Neural cell (in vitro differentiated cells): ENCODE measurements at regions not wholly inside any gene's neighbourhood (a gene's known extent, or its start where the extent isn't known, plus 50 kb on each side); places are given as distances from the start of the nearest gene placed in this dataset.

Experiments
- H2AFZ ChIP-seq: fragments of 200-600, 300-800 bp; sonication (generic), shearing (Covaris generic); 2 replicates; pipeline ENCODE4 v1.6.0; 2014; ENCODE audit warnings: low read depth, mild to moderate bottlenecking, antibody characterized with exemption, low read length, moderate library complexity
- H3F3A ChIP-seq: fragments of 200-600 bp; shearing (Covaris generic); 2 replicates; pipeline ENCODE4 v1.6.1; 2016; ENCODE audit warnings: mild to moderate bottlenecking, moderate library complexity, mixed read lengths, antibody characterized with exemption, low read length; ENCODE audit not compliant: insufficient read depth, poor library complexity, severe bottlenecking
- H3K27ac ChIP-seq: fragments of 200-600, 300-800 bp; sonication (generic), shearing (Covaris generic); 2 replicates; pipeline ENCODE4 v1.5.1; 2014; ENCODE audit warnings: mild to moderate bottlenecking, low read length, moderate library complexity
- H3K27me3 ChIP-seq: fragments of 300-800, 200-600 bp; sonication (generic), shearing (Covaris generic); 2 replicates; pipeline ENCODE4 v1.6.0; 2014; ENCODE audit warnings: mild to moderate bottlenecking, low read depth, low read length, moderate library complexity; ENCODE audit not compliant: insufficient read depth
- H3K36me3 ChIP-seq: fragments of 300-800, 200-600 bp; sonication (generic), shearing (Covaris generic); 2 replicates; pipeline ENCODE4 v1.5.1; 2014; ENCODE audit warnings: mild to moderate bottlenecking, antibody characterized with exemption, low read length, moderate library complexity; ENCODE audit not compliant: insufficient read depth
- H3K4me2 ChIP-seq: fragments of 300-800, 200-600 bp; sonication (generic), shearing (Covaris generic); 2 replicates; pipeline ENCODE4 v1.6.0; 2014; ENCODE audit warnings: mild to moderate bottlenecking, low read length
- H3K4me3 ChIP-seq: fragments of 300-800, 200-600 bp; sonication (generic), shearing (Covaris generic); 2 replicates; pipeline ENCODE4 v1.5.1; 2014; ENCODE audit warnings: mild to moderate bottlenecking, low read length, moderate library complexity
- H3K79me2 ChIP-seq: fragments of 200-600 bp; shearing (Covaris generic); replicated peaks from 2 replicates; pipeline ENCODE4 v1.6.0; 2014; ENCODE audit warnings: mild to moderate bottlenecking, low read length, moderate library complexity; ENCODE audit not compliant: insufficient read depth
- H3K9ac ChIP-seq: fragments of 300-800, 200-600 bp; sonication (generic), shearing (Covaris generic); 2 replicates; pipeline ENCODE4 v1.6.1; 2016; ENCODE audit warnings: mild to moderate bottlenecking, low read length, mixed read lengths
- H3K9me2 ChIP-seq: fragments of 200-600 bp; shearing (Covaris generic); 2 replicates; pipeline ENCODE4 v1.6.1; 2016; ENCODE audit warnings: mild to moderate bottlenecking, low read length, mixed read lengths; ENCODE audit not compliant: insufficient read depth
- H3K9me3 ChIP-seq: fragments of 200-600, 300-800 bp; sonication (generic), shearing (Covaris generic); 2 replicates; pipeline ENCODE4 v1.6.1; 2016; ENCODE audit warnings: mild to moderate bottlenecking, mixed run types, low read length, moderate library complexity, mixed read lengths
- H4K20me1 ChIP-seq: fragments of 200-600 bp; shearing (Covaris generic); 2 replicates; pipeline ENCODE4 v1.6.1; 2016; ENCODE audit warnings: mild to moderate bottlenecking, mixed run types; ENCODE audit not compliant: insufficient read depth
- CTCF ChIP-seq: fragments of 450-650 bp; IDR thresholded peaks from 2 replicates; pipeline ENCODE4 v1.5.1; 2014; ENCODE audit warnings: antibody characterized with exemption, mild to moderate bottlenecking, moderate library complexity; ENCODE audit not compliant: poor library complexity, severe bottlenecking
- EP300 ChIP-seq: fragments of 450-650 bp; conservative IDR thresholded peaks from 2 replicates; pipeline ENCODE4 v1.6.1; 2014; ENCODE audit warnings: antibody characterized with exemption, mild to moderate bottlenecking, moderate library complexity; ENCODE audit not compliant: poor library complexity, severe bottlenecking
- EZH2 ChIP-seq: fragments of 200-600, 300-800 bp; shearing (Covaris generic), sonication (generic); IDR thresholded peaks from 2 replicates; pipeline ENCODE4 v1.6.1; 2014; ENCODE audit warnings: antibody characterized with exemption, low read length, borderline replicate concordance, mild to moderate bottlenecking; ENCODE audit not compliant: insufficient read depth, poor library complexity, severe bottlenecking
- MXI1 ChIP-seq: fragments of 450-650 bp; conservative IDR thresholded peaks from 2 replicates; pipeline ENCODE4 v1.6.1; 2014; ENCODE audit warnings: antibody characterized with exemption, mild to moderate bottlenecking; ENCODE audit not compliant: poor library complexity, severe bottlenecking
- POLR2AphosphoS5 ChIP-seq: IDR thresholded peaks from 2 replicates; pipeline ENCODE4 v1.6.1; 2012
- RAD21 ChIP-seq: fragments of 450-650 bp; conservative IDR thresholded peaks from 2 replicates; pipeline ENCODE4 v1.6.1; 2014; ENCODE audit warnings: antibody characterized with exemption, mild to moderate bottlenecking, moderate library complexity
- REST ChIP-seq: IDR thresholded peaks from 2 replicates; pipeline ENCODE4 v1.6.1; 2012; ENCODE audit warnings: borderline replicate concordance
- SMC3 ChIP-seq: fragments of 450-650 bp; conservative IDR thresholded peaks from 2 replicates; pipeline ENCODE4 v1.6.1; 2014; ENCODE audit warnings: antibody characterized with exemption, mild to moderate bottlenecking, moderate library complexity; ENCODE audit not compliant: poor library complexity
- TAF1 ChIP-seq: IDR thresholded peaks from 2 replicates; pipeline ENCODE4 v1.6.1; 2012; ENCODE audit warnings: low read depth

- no peaks in the 10 kb centered on the region for H3K36me3 ChIP-seq
- H3K9me2 ChIP-seq, result no peaks in the 10 kb centered on the region
- H3F3A ChIP-seq, result no peaks in the 10 kb centered on the region
- no peaks in the 10 kb centered on the region for H3K27me3 ChIP-seq
- H3K79me2 ChIP-seq, result no peaks in the 10 kb centered on the region
- H3K9ac ChIP-seq, result no peak overlapping the region
- H2AFZ ChIP-seq, result no peak overlapping the region
- no peak overlapping the region for H3K27ac ChIP-seq
- no peak for TF ChIP-seq POLR2AphosphoS5
- TF ChIP-seq REST, result no peak
- no peak for TF ChIP-seq TAF1
- no peak for TF ChIP-seq CTCF
- no peak for TF ChIP-seq MXI1
- TF ChIP-seq EP300, result no peak
- TF ChIP-seq SMC3, result no peak
- no peak for TF ChIP-seq EZH2
- no peak for TF ChIP-seq RAD21
- no peaks in the 10 kb centered on the region for H4K20me1 ChIP-seq
- no peak overlapping the region for H3K4me3 ChIP-seq
- H3K4me2 ChIP-seq, result no peak overlapping the region
- H3K9me3 ChIP-seq, result no peaks in the 10 kb centered on the region
Observed at GRCh38 chr9:88821746-88822106, 169.5 kb upstream of the S1PR3 start.

DNA sequence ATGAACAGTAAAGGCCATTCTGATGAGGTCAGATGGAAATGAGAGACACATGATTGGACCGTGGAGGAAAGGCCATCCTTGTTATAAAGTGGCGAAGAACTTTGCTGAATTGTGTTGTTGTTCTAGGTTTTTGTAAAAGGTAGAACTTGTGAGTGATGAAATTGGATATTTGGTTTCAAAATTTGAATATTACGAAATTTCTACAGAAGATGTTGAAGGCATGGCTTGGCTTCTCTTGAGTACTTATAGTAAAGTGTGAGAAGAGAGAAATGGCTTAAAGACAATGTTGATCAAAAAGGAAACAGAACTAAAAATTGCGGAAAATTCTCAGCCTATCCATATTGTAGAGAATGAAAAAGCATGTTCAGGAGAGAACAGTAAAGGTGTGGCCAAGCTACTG, 166.6 kb upstream of the S1PR3 start:
- Histone ChIP-seq H3K9me2 (no peaks in the 10 kb centered on the region), H3K27ac (no peak overlapping the region), H3K9me3 (no peaks in the 10 kb centered on the region), H3K4me2 (no peak overlapping the region), H3K4me3 (no peak overlapping the region), H3K27me3 (no peaks in the 10 kb centered on the region), H3K36me3 (no peaks in the 10 kb centered on the region), H3F3A (no peaks in the 10 kb centered on the region), H3K9ac (no peak overlapping the region), H3K79me2 (no peaks in the 10 kb centered on the region), H2AFZ (no peak overlapping the region), H4K20me1 (no peaks in the 10 kb centered on the region)
- TF ChIP-seq RAD21, result no peak
- no peak for TF ChIP-seq TAF1
- no peak for TF ChIP-seq EZH2
- TF ChIP-seq MXI1, result no peak
- TF ChIP-seq REST, result no peak
- TF ChIP-seq EP300, result no peak
- TF ChIP-seq SMC3, result no peak
- TF ChIP-seq CTCF, result no peak
- TF ChIP-seq POLR2AphosphoS5, result no peak
